ENCODE measurements at regions not wholly inside any gene's neighbourhood (a gene's known extent, or its start where the extent isn't known, plus 50 kb on each side); places are given as distances from the start of the nearest gene placed in this dataset.

DNA sequence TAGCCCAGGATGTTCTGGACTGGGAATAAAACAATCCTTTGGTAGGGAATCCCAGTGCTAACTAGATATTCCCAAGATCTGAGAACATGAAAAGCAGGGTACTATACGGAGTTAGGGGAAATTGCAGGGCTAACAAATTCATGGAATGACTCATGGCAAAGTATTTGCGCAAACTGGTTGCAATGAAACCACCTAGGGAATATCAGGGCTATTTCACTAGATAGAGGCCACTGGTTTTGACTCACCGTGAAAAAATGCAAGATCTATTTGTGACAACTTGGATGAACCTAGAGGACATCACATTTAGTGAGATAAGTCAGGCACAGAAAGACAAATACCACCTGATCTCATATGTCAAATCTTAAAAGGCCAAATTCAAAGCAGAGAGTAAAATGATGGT is 233.3 kb downstream of the MBD2 start:
- TF ChIP-seq L3MBTL2 (IDR thresholded peaks at IDR 0.05) (no peak), ETV1 (tag; conservative IDR thresholded peaks at IDR 0.05; ENCODE audit: low read depth) (no peak), POLR2AphosphoS5 (IDR thresholded peaks at IDR 0.05; ENCODE audit: control insufficient read depth, insufficient read depth, low read depth, low read length) (no peak), HDAC2 (IDR thresholded peaks at IDR 0.05) (no peak), EGR1 (conservative IDR thresholded peaks at IDR 0.05) (no peak), NRF1 (conservative IDR thresholded peaks at IDR 0.05 in 1 of 2, IDR thresholded peaks at IDR 0.05 in 1 of 2) (no peak), YY1 (IDR thresholded peaks at IDR 0.05; ENCODE audit: borderline replicate concordance in 1 of 3, control insufficient read depth in 1 of 3, extremely low read depth in 1 of 3, insufficient read depth in 3 of 3, insufficient read length in 1 of 3, insufficient replicate concordance in 2 of 3, low read depth in 1 of 3, low read length in 2 of 3) (no peak), ZKSCAN8 (CRISPR knock-in tag; IDR thresholded peaks at IDR 0.05) (no peak), FIP1L1 (IDR thresholded peaks at IDR 0.05; ENCODE audit: low read depth, low read length, poor library complexity, severe bottlenecking) (no peak)
- TF ChIP-seq, protein P1, sequence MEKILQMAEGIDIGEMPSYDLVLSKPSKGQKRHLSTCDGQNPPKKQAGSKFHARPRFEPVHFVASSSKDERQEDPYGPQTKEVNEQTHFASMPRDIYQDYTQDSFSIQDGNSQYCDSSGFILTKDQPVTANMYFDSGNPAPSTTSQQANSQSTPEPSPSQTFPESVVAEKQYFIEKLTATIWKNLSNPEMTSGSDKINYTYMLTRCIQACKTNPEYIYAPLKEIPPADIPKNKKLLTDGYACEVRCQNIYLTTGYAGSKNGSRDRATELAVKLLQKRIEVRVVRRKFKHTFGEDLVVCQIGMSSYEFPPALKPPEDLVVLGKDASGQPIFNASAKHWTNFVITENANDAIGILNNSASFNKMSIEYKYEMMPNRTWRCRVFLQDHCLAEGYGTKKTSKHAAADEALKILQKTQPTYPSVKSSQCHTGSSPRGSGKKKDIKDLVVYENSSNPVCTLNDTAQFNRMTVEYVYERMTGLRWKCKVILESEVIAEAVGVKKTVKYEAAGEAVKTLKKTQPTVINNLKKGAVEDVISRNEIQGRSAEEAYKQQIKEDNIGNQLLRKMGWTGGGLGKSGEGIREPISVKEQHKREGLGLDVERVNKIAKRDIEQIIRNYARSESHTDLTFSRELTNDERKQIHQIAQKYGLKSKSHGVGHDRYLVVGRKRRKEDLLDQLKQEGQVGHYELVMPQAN (IDR thresholded peaks at IDR 0.05; ENCODE audit: borderline replicate concordance) = no peak
- TF ChIP-seq, protein P2, sequence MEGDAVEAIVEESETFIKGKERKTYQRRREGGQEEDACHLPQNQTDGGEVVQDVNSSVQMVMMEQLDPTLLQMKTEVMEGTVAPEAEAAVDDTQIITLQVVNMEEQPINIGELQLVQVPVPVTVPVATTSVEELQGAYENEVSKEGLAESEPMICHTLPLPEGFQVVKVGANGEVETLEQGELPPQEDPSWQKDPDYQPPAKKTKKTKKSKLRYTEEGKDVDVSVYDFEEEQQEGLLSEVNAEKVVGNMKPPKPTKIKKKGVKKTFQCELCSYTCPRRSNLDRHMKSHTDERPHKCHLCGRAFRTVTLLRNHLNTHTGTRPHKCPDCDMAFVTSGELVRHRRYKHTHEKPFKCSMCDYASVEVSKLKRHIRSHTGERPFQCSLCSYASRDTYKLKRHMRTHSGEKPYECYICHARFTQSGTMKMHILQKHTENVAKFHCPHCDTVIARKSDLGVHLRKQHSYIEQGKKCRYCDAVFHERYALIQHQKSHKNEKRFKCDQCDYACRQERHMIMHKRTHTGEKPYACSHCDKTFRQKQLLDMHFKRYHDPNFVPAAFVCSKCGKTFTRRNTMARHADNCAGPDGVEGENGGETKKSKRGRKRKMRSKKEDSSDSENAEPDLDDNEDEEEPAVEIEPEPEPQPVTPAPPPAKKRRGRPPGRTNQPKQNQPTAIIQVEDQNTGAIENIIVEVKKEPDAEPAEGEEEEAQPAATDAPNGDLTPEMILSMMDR (IDR thresholded peaks at IDR 0.05 in 2 of 3, conservative IDR thresholded peaks at IDR 0.05 in 1 of 3; ENCODE audit: insufficient read depth in 2 of 3, low read depth in 1 of 3, low read length in 3 of 3) = no peak
- TF ChIP-seq, protein P3, sequence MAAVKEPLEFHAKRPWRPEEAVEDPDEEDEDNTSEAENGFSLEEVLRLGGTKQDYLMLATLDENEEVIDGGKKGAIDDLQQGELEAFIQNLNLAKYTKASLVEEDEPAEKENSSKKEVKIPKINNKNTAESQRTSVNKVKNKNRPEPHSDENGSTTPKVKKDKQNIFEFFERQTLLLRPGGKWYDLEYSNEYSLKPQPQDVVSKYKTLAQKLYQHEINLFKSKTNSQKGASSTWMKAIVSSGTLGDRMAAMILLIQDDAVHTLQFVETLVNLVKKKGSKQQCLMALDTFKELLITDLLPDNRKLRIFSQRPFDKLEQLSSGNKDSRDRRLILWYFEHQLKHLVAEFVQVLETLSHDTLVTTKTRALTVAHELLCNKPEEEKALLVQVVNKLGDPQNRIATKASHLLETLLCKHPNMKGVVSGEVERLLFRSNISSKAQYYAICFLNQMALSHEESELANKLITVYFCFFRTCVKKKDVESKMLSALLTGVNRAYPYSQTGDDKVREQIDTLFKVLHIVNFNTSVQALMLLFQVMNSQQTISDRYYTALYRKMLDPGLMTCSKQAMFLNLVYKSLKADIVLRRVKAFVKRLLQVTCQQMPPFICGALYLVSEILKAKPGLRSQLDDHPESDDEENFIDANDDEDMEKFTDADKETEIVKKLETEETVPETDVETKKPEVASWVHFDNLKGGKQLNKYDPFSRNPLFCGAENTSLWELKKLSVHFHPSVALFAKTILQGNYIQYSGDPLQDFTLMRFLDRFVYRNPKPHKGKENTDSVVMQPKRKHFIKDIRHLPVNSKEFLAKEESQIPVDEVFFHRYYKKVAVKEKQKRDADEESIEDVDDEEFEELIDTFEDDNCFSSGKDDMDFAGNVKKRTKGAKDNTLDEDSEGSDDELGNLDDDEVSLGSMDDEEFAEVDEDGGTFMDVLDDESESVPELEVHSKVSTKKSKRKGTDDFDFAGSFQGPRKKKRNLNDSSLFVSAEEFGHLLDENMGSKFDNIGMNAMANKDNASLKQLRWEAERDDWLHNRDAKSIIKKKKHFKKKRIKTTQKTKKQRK (IDR thresholded peaks at IDR 0.05; ENCODE audit: borderline replicate concordance, low read depth, low read length) = no peak
- TF ChIP-seq, protein P4, sequence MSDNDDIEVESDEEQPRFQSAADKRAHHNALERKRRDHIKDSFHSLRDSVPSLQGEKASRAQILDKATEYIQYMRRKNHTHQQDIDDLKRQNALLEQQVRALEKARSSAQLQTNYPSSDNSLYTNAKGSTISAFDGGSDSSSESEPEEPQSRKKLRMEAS (CRISPR knock-in tag; IDR thresholded peaks at IDR 0.05) = no peak

All from K562 (cell line).